GM20431 (cell line): ENCODE measurements at regions not wholly inside any gene's neighbourhood (a gene's known extent, or its start where the extent isn't known, plus 50 kb on each side); places are given as distances from the start of the nearest gene placed in this dataset.
"Not testable (repeated sequence)": the region's sequence is repeated elsewhere in the genome, so short reads cannot be mapped to it uniquely, and the experiment has no call there.

ENCODE experiments used
- in situ Hi-C: fragments of 300-500 bp; cut with MseI, MboI; formaldehyde crosslinking; loops from one replicate; pipeline ENCODE4 v1.15.0; 2020; ENCODE audit warnings: low sequenced_read_pairs; ENCODE audit not compliant: unreplicated experiment

GRCh38 chr18:993560-993959 lies 88.9 kb downstream of the ADCYAP1 start:
- in situ Hi-C loops: no loop called here

- in situ Hi-C loops: no loop called here
Observed at GRCh38 chr18:995629-996028, 91.0 kb downstream of the ADCYAP1 start.

GRCh38 chr18:997499-997898 lies 92.8 kb downstream of the ADCYAP1 start:
- in situ Hi-C loops: no loop called here

- in situ Hi-C loops: no loop called here
Observed at GRCh38 chr18:998936-999335, 94.3 kb downstream of the ADCYAP1 start.

GRCh38 chr18:1002653-1003178 lies 98.0 kb downstream of the ADCYAP1 start:
- in situ Hi-C loops: no loop called here

GRCh38 chr18:1003499-1003898 lies 98.8 kb downstream of the ADCYAP1 start:
- in situ Hi-C loops: no loop called here

- in situ Hi-C loops: no loop called here
Observed at GRCh38 chr18:1006304-1006703, 101.6 kb downstream of the ADCYAP1 start.

- in situ Hi-C loops: no loop called here
Observed at GRCh38 chr18:1006965-1007364, 102.3 kb downstream of the ADCYAP1 start.

- in situ Hi-C loops: no loop called here
Observed at GRCh38 chr18:1011349-1011748, 106.7 kb downstream of the ADCYAP1 start.

GRCh38 chr18:1012775-1013174 lies 108.1 kb downstream of the ADCYAP1 start:
- in situ Hi-C loops: no loop called here

GRCh38 chr18:1013951-1014350 lies 109.3 kb downstream of the ADCYAP1 start:
- in situ Hi-C loops: no loop called here

- in situ Hi-C loops: no loop called here
Observed at GRCh38 chr18:1014509-1014908, 109.8 kb downstream of the ADCYAP1 start.

- in situ Hi-C loops: no loop called here
Observed at GRCh38 chr18:1014951-1015624, 110.4 kb downstream of the ADCYAP1 start.

- in situ Hi-C loops: no loop called here
Observed at GRCh38 chr18:1015777-1016176, 111.1 kb downstream of the ADCYAP1 start.

- in situ Hi-C loops: no loop called here
Observed at GRCh38 chr18:1017227-1018058, 112.8 kb downstream of the ADCYAP1 start.

- in situ Hi-C loops: no loop called here
Observed at GRCh38 chr18:1018181-1018681, 113.6 kb downstream of the ADCYAP1 start.

- in situ Hi-C loops: no loop called here
Observed at GRCh38 chr18:1019191-1019590, 114.5 kb downstream of the ADCYAP1 start.

- in situ Hi-C loops: no loop called here
Observed at GRCh38 chr18:1020731-1021344, 116.2 kb downstream of the ADCYAP1 start.

GRCh38 chr18:1026930-1027329 lies 122.3 kb downstream of the ADCYAP1 start:
- in situ Hi-C loops: no loop called here

- in situ Hi-C loops: not testable (repeated sequence)
Observed at GRCh38 chr18:1033092-1033491, 128.4 kb downstream of the ADCYAP1 start.

GRCh38 chr18:1034971-1035370 lies 130.3 kb downstream of the ADCYAP1 start:
- in situ Hi-C loops: no loop called here
